ENCODE measurements at regions not wholly inside any gene's neighbourhood (a gene's known extent, or its start where the extent isn't known, plus 50 kb on each side); places are given as distances from the start of the nearest gene placed in this dataset.
"Not testable (repeated sequence)": the region's sequence is repeated elsewhere in the genome, so short reads cannot be mapped to it uniquely, and the experiment has no call there.

DNA sequence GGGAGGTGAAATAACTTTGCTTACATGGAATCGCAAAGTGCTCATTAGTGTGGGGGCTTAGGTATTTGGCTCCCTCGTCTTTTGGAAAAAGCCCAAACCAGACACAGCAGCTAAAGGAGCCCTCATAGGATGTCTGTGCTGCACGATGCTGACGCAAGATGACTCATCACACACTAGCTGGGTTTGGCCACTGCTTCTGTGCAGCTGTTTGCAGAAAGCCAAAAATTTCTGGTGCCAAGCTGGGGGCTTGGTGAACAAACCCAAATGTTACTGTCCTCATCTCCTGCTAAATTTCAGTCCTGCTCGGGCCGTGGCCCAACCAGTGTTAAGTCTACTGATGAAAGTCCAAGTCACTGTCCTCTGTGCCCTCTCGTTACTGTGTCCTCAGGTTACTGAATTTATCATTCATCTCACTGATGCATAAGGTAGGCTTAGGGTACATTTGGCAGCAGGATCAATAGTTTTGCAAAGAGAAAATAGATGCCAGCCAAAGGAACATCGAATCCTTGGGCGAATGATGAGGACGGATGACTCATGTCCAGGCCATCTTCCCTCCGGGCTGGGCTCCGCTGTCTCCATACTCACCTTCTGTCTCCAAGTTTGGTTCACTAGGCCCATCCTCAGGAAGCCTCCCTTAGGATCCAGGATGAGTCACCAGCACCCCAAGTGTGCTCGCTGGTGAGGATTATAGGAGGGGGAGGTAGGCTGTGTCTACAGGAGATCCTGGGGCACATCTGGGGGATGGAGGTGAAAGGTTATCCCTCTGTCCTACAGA is 177.7 kb downstream of the ADSS2 start:
- DNase-seq: peak in 40 of 42 donors; percentile 12 to 82 (median 44)
- intact Hi-C loops (cut with DNase I): loop anchor here (2.0 to 10.0 kb wide), 4 partner anchors 225 to 932 kb away; no protein-coding TSS in a partner anchor

GRCh38 chr1:244276646-244277045 is 175.1 kb downstream of the ADSS2 start:
- intact Hi-C loops (cut with DNase I): loop anchor here (10.0 kb wide), 2 partner anchors 532 to 802 kb away; no protein-coding TSS in a partner anchor
- DNase-seq: no peak

- DNase-seq: no peak
- intact Hi-C loops (cut with DNase I): no loop called here
Measured at GRCh38 chr1:244280201-244280600, 171.5 kb downstream of the ADSS2 start.

- intact Hi-C loops (cut with DNase I): no loop called here
- no peak for DNase-seq
Measured at GRCh38 chr1:244280859-244281258, 170.8 kb downstream of the ADSS2 start.

DNA sequence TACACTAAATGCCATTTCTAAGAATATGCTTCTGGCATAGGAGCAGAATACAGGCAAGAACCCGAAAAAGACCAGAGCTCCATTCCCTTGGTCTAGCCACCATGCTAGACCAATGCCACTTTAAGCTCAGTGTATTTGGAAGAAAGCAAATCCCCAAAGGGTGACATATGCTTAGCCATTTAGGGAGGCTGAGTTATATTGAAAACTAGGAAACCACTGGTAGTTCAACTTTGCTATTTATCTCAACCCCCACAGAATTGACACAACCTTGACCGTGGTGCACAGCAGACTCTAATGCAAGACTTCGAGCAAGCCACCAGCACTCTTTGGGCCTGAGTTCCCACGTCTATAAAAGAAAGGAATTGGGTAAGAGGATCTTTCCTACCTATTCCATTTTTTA is 167.9 kb downstream of the ADSS2 start:
- intact Hi-C loops (cut with DNase I): no loop called here

DNA sequence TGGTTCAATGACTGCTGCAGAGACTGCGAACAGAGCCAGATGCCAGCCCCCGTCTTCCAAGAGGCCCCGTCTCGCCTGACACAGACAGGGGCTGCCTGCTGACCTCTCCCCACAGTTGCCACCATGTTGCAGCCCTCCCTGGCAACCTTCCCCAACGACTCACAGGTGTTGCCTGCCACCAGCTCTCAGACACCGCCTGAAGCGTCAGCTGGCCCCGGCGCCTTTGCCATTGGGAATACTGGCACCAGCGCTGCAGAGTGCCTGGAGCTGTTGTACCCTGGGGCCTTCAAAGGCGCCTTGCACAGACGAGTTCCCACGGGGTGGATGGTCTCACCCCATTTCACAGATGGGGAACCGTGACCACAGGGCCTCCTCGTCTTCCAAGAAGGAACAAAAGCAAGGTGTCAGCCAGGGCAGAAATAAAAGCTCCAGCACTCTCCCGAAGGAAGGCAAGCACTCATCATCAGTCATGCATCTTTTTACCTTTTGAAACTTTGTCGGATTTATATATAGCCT is 167.0 kb downstream of the ADSS2 start:
- no peak for DNase-seq
- intact Hi-C loops (cut with DNase I): no loop called here

More for the DNA sequence above, 167.9 kb downstream of the ADSS2 start:
- no peak for DNase-seq

- intact Hi-C loops (cut with DNase I): no loop called here
- DNase-seq: no peak
Measured at GRCh38 chr1:244286341-244286740, 165.4 kb downstream of the ADSS2 start.

GRCh38 chr1:244287726-244288125 is 164.0 kb downstream of the ADSS2 start:
- no peak for DNase-seq
- intact Hi-C loops (cut with DNase I): no loop called here

DNA sequence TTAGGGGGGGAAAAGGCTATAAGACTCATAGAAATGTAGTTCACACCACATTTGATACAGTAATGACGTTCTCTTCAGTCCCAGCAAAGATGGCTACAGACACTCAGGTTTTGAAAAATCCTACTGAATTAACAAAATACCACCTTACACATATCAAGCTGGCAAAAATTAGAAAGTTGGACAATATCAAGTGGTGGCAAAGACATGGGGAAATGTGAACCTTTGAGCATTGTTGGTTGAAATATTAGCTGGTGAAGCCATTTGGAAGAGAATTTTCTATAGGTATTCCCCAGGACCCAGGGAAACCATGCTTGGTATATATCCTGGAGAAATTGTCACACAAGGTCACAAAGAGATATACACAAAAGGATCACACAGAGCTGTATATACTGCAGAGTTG is 163.0 kb downstream of the ADSS2 start:
- intact Hi-C loops (cut with DNase I): no loop called here
- DNase-seq: no peak

DNA sequence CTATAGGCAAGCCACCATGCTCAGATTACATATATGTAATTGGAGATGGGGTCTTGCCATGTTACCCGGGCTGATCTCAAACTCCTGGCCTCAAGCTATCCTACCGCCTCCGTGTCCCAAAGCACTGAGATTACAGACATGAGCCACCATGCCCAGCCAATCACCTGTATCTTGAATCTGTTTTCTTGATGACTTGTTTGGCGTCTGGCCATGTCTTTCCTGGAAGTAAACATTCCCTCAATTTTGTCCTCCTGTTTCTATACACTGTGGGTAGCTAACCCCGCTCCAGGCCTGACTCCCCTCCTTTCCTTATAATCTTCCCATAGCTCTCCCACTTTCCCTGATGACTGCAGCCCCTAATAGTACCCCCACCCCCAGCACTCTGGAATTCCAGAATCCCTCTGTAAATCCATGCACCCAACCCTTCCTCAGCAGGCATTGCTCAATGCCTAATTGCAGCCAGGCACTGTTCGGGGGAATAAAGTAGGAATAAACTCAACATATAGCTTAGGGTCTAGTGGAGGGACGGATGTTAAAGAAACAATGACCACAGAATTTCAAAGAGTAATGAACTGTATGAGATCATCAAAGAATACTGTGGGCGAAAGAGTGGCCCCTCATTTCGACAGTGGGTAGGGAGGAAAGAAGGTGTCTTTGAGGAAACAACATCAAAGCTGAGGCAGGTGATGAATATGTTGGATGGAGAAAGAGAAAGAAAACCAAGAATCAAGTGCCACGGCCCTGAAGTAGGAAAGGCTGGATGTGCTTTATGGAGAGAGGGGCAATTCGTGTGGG is 161.5 kb downstream of the ADSS2 start:
- intact Hi-C loops (cut with DNase I): loop anchor here (10.0 kb wide), 1 partner anchor 55 kb away; no protein-coding TSS in a partner anchor
- no peak for DNase-seq

GRCh38 chr1:244291236-244292201 is 160.2 kb downstream of the ADSS2 start:
- intact Hi-C loops (cut with DNase I): loop anchor here (10.0 kb wide), 1 partner anchor 53 kb away; no protein-coding TSS in a partner anchor
- DNase-seq: no peak

DNA sequence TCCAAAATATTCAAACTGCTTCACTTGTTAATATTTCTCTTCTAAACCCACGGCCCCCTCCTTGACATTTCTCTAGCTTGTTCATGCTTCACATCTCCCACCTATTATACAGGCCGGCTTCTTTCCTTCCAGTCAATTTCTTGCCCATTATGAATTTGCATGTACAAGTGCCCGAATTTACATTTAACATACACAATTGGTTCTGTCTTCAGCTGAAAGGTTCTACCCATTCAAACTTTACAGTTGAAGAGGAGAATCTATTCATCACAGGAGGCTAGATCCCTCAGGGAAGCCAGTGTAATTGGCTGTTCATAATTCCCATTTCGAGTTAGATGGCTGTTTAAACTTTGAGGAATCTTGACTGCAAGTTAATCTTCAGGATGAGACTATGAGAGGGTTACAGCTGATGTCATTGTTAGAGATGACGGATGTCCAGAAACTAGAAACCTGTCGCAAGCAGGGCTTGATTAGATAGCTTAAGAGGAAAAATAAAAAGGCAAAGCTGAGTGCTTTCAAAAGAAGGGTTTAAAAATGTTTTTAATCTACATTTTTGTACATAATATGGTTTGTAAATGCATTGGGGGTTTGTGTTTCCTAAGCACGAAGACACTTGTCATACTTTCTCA is 157.0 kb downstream of the ADSS2 start:
- no peak for DNase-seq
- intact Hi-C loops (cut with DNase I): loop anchor here (10.0 kb wide), 1 partner anchor 50 kb away; no protein-coding TSS in a partner anchor

DNA sequence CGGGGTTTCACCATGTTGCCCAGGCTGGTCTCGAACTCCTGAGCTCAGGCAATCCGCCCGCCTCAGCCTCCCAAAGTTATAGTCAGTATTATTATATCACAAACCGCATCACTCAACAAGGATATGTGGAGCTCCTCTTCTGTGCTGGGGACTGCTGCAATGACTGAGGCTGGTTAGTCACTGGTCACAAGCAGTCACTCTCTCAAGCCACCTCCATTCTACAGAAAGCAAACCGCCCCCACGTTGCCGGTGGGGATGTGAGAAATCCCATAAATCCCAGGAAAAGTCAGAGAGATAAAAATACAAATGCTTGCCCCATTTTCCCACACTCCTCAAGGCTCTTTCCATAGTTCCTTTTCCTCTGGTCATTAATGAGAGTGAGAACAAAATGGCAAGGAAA is 155.7 kb downstream of the ADSS2 start:
- intact Hi-C loops (cut with DNase I): loop anchor here (10.0 kb wide), 1 partner anchor 49 kb away; no protein-coding TSS in a partner anchor
- DNase-seq: no peak

- DNase-seq: peak in 6 of 42 donors; percentile 13 to 45 (median 29)
- intact Hi-C loops (cut with DNase I): loop anchor here (10.0 kb wide), 1 partner anchor 48 kb away; no protein-coding TSS in a partner anchor
Measured at GRCh38 chr1:244296447-244296846, 155.3 kb downstream of the ADSS2 start.

DNA sequence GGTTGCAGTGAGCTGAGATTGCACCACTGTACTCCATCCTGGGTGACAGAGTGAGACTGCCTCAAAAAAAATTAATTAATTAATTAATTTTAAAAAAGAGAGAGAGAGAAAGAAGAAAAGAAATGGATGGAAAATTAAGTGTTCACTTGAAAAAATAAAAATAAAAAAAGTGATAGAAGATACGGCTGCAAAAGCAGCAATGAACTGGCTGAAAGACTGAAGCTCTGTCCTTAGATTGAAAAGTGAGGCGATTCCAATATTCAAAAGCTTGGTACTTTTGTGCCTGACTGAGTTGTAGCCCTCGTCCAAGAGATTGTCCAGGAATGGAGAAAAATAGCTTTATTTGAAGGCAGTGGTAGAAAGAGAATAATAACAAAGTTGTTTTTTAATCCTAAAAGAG is 154.6 kb downstream of the ADSS2 start:
- DNase-seq: no peak
- intact Hi-C loops (cut with DNase I): loop anchor here (10.0 kb wide), 1 partner anchor 48 kb away; no protein-coding TSS in a partner anchor

GRCh38 chr1:244297616-244298015 is 154.1 kb downstream of the ADSS2 start:
- intact Hi-C loops (cut with DNase I): loop anchor here (10.0 kb wide), 1 partner anchor 47 kb away; no protein-coding TSS in a partner anchor
- DNase-seq: peak in 9 of 42 donors; percentile 10 to 59 (median 27)

DNA sequence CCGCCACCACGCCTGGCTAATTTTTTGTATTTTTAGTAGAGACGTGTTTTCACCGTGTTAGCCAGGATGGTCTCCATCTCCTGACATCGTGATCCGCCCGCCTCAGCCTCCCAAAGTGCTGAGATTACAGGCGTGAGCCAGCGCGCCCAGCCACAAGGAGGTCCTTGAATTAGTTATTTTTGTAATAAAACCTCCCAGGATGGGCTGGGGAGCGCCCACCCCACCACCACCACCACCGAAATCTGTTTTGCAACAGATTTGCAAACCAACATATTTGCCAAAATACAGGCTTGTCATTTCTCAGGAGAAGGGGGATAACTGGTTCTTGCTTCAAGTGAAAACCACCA is 151.7 kb downstream of the ADSS2 start:
- intact Hi-C loops (cut with DNase I); DNase-seq: not testable (repeated sequence)

DNA sequence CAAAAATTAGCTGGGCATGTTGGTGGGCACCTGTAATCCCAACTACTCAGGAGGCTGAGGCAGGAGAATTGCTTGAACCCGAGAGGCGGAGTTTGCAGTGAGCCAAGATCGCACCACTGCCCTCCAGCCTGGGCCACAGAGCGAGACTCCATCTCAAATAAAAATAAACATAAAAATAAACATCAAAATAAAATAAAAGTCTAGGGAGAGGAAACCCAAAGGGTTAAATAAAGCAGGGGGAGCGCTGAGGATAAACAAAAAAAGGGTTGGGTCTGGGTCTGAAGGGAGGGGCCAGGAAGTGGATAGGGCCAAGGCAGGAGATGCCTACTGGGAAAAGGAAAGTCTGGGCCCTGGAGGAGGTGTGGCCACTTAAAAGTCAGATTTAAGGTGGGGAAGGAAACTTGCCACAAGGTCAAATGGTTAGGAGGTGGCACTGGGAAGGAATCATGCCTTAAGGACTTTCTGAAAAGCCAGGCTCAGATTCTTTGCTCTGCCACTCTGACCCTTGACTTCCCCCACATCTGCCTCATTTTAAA is 150.0 kb downstream of the ADSS2 start:
- intact Hi-C loops (cut with DNase I): no loop called here
- no peak for DNase-seq

Measured in head of caudate nucleus (tissue), 42 donors.